GM10266 (cell line): ENCODE measurements at regions not wholly inside any gene's neighbourhood (a gene's known extent, or its start where the extent isn't known, plus 50 kb on each side); places are given as distances from the start of the nearest gene placed in this dataset.

ENCODE experiments used
- DNase-seq: peaks from one replicate; pipeline ENCODE4 v3.0.0; 2012; ENCODE audit errors: extremely low spot score
- CTCF ChIP-seq: IDR thresholded peaks from 2 replicates; pipeline ENCODE4 v1.5.1; 2012; ENCODE audit warnings: mild to moderate bottlenecking, low read depth; ENCODE audit not compliant: control insufficient read depth, insufficient read depth; ENCODE audit errors: missing control alignments

- no peak for DNase-seq
- TF ChIP-seq CTCF, result no peak
Observed at GRCh38 chr15:46275701-46276100, 640.9 kb downstream of the SQOR start.

- DNase-seq, result no peak
- TF ChIP-seq CTCF, result no peak
Observed at GRCh38 chr15:46277451-46277850, 642.6 kb downstream of the SQOR start.

- TF ChIP-seq CTCF, result no peak
- no peak for DNase-seq
Observed at GRCh38 chr15:46278062-46278461, 643.2 kb downstream of the SQOR start.

GRCh38 chr15:46278486-46279090, 643.8 kb downstream of the SQOR start:
- no peak for DNase-seq
- TF ChIP-seq CTCF, result no peak

- no peak for TF ChIP-seq CTCF
- no peak for DNase-seq
Observed at GRCh38 chr15:46280762-46281542, 646.1 kb downstream of the SQOR start.

GRCh38 chr15:46293550-46293949, 658.7 kb downstream of the SQOR start:
- no peak for DNase-seq
- no peak for TF ChIP-seq CTCF

GRCh38 chr15:46296002-46296401, 661.2 kb downstream of the SQOR start:
- DNase-seq, result no peak
- TF ChIP-seq CTCF, result no peak
